Common myeloid progenitor, CD34-positive (primary cell): ENCODE measurements at regions not wholly inside any gene's neighbourhood (a gene's known extent, or its start where the extent isn't known, plus 50 kb on each side); places are given as distances from the start of the nearest gene placed in this dataset.

Source experiments
- CTCF ChIA-PET: fragments of 350-600 bp; sonication (Branson Sonifier 250); formaldehyde crosslinking; loops from one replicate; lab custom pipeline; 2021; ENCODE audit warnings: antibody characterized with exemption; lab: Charles Lee
- POLR2A ChIA-PET: fragments of 350-600 bp; sonication (Branson Sonifier 250); formaldehyde crosslinking; loops from one replicate; lab custom pipeline; 2021; ENCODE audit warnings: antibody characterized with exemption; lab: Charles Lee
- DNase-seq, 3 donors: peaks; one replicate each; pipeline versions ENCODE4 v3.0.0 to v3.0.0-alpha.2; 2013
- H3K27ac ChIP-seq, 2 experiments: 1 replicate in 1 of 2; 2 replicates in 1 of 2; pipeline ENCODE4 v1.7.0; 2013; ENCODE audit warnings: inconsistent platforms in 2 of 2, low read length in 2 of 2, mild to moderate bottlenecking in 2 of 2, low read depth in 1 of 2, moderate library complexity in 1 of 2; ENCODE audit not compliant: severe bottlenecking in 2 of 2, insufficient read depth in 1 of 2, poor library complexity in 1 of 2
- H3K27me3 ChIP-seq, 5 experiments: replicated peaks in 2 of 5; 1 replicate in 3 of 5; 2 replicates in 2 of 5; pipeline versions ENCODE4 v1.6.1 to v1.7.0; 2013; ENCODE audit warnings: low read length in 4 of 5, mild to moderate bottlenecking in 2 of 5, moderate library complexity in 2 of 5, inconsistent platforms in 1 of 5; ENCODE audit not compliant: insufficient read depth in 5 of 5, control insufficient read depth in 4 of 5
- H3K36me3 ChIP-seq, 4 experiments: 1 replicate in 2 of 4; 2 replicates in 2 of 4; pipeline versions ENCODE4 v1.6.1 to v1.7.0; 2013; ENCODE audit warnings: low read length in 3 of 4, control low read depth in 1 of 4, mild to moderate bottlenecking in 1 of 4; ENCODE audit not compliant: control insufficient read depth in 4 of 4, insufficient read depth in 4 of 4
- H3K4me1 ChIP-seq, 4 experiments: 1 replicate in 3 of 4; 2 replicates in 1 of 4; pipeline versions ENCODE4 v1.6.1 to v1.7.1; 2013; ENCODE audit warnings: low read length in 3 of 4, mild to moderate bottlenecking in 3 of 4, control low read depth in 1 of 4, inconsistent platforms in 1 of 4, moderate library complexity in 1 of 4; ENCODE audit not compliant: control insufficient read depth in 4 of 4, insufficient read depth in 4 of 4; ENCODE audit errors: control extremely low read depth in 1 of 4
- H3K4me3 ChIP-seq, 7 experiments: 1 replicate in 4 of 7; 2 replicates in 3 of 7; pipeline versions ENCODE4 v1.5.1 to v1.7.0; 2013; ENCODE audit warnings: mild to moderate bottlenecking in 7 of 7, low read length in 6 of 7, moderate library complexity in 6 of 7, inconsistent platforms in 2 of 7, low read depth in 2 of 7, control low read depth in 1 of 7; ENCODE audit not compliant: insufficient read depth in 4 of 7, control insufficient read depth in 1 of 7; ENCODE audit errors: extremely low read depth in 1 of 7
- H3K9me3 ChIP-seq, 5 experiments: 1 replicate in 4 of 5; 2 replicates in 1 of 5; pipeline versions ENCODE4 v1.6.1 to v1.7.1; 2013; ENCODE audit warnings: low read length in 4 of 5, mild to moderate bottlenecking in 2 of 5, inconsistent platforms in 1 of 5, low read depth in 1 of 5, moderate library complexity in 1 of 5; ENCODE audit not compliant: control insufficient read depth in 4 of 5, insufficient read depth in 2 of 5; ENCODE audit errors: control extremely low read depth in 1 of 5
- WGBS: methylation state at CpG from one replicate; pipeline ENCODE4 v1.1.5; 2013; ENCODE audit not compliant: insufficient coverage; 5-methylcytosine and 5-hydroxymethylcytosine counted together

DNA sequence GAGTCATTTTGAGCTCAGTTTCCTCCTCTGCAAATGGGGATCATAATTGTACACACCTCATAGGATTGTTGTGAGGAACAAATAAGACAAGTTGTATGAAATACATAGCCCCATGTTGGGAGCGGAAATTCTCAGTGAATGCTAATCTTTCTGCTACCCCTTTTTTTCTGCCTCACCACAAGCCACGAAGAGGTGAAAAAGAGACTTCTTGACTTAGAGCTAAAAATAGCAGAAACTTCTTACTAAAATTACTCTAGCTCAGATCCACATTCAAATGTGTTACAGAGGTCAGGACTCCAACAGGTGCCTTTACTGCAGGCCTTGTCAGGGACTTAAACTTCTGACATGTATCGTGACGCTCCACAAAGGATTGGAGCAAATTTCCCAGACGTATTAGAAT is 128.5 kb downstream of the MIAT start:
- POLR2A ChIA-PET = interaction anchor here (0.6 to 0.7 kb wide), 2 partner anchors 268 to 587 kb away, joined by 3 read pairs; no protein-coding TSS in a partner anchor
- whole genome bisulfite sequencing = no CpG with 5 or more reads among the region's 5 CpGs
- H3K4me3 ChIP-seq = no peak overlapping the region
- CTCF ChIA-PET = no interaction called here
- DNase-seq = peak in 2 of 3 donors; percentile 40 to 63
- H3K4me1 ChIP-seq = peaks cover 0 to 15% (median 9%) of the 10 kb centered on the region in 4 experiments
- H3K36me3 ChIP-seq = peaks cover 0 to 10% (median 6%) of the 10 kb centered on the region in 4 experiments
- H3K27ac ChIP-seq = no peak overlapping the region
- no peaks in the 10 kb centered on the region for H3K27me3 ChIP-seq
- H3K9me3 ChIP-seq = no peaks in the 10 kb centered on the region

- H3K36me3 ChIP-seq = peaks cover 0 to 12% (median 2%) of the 10 kb centered on the region in 4 experiments
- no peak overlapping the region for H3K4me3 ChIP-seq
- no peak overlapping the region for H3K27ac ChIP-seq
- H3K27me3 ChIP-seq = no peaks in the 10 kb centered on the region
- no peak for DNase-seq
- peaks cover 0 to 15% (median 9%) of the 10 kb centered on the region in 4 experiments for H3K4me1 ChIP-seq
- ChIA-PET CTCF (no interaction called here), POLR2A (no interaction called here)
- 94% methylated on average over 7 of the region's 9 CpGs for whole genome bisulfite sequencing
- H3K9me3 ChIP-seq = no peaks in the 10 kb centered on the region
These were observed 129.0 kb downstream of the MIAT start for GRCh38 chr22:26786398-26786797.

- Histone ChIP-seq H3K27ac (no peak overlapping the region), H3K36me3 (peaks cover 0 to 10% (median 3%) of the 10 kb centered on the region in 4 experiments), H3K27me3 (no peaks in the 10 kb centered on the region), H3K4me3 (no peak overlapping the region), H3K9me3 (no peaks in the 10 kb centered on the region), H3K4me1 (peaks cover 0 to 15% (median 9%) of the 10 kb centered on the region in 4 experiments)
- CTCF ChIA-PET = interaction anchor here (1.4 kb wide), 1 partner anchor 10 kb away, joined by 4 read pairs; no protein-coding TSS in a partner anchor
- WGBS = 100% methylated on average over 1 of the region's 6 CpGs
- POLR2A ChIA-PET = no interaction called here
- no peak for DNase-seq
These were observed 132.6 kb downstream of the MIAT start for GRCh38 chr22:26789951-26790350.

DNA sequence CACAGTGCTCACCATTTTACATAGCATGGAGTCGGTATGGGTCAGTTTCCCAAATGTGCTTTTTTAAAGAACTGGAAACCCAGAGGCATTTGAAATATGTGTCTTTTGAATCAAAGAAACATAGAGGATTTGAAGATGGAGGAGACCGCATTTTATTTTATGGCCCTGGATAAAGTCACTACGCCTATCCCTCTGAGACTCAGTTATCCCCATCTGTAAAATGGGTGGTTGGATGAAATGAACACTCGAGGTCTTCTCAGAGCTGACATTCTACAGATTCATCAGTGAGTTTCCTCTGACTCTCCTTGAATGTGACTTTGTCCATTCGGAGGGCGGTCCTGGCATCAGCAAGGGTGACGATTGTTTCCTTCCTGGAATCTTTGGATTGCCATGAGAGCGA is 135.1 kb downstream of the MIAT start:
- ChIA-PET CTCF (no interaction called here), POLR2A (no interaction called here)
- Histone ChIP-seq H3K36me3 (peaks cover 0 to 10% (median 5%) of the 10 kb centered on the region in 4 experiments), H3K27me3 (no peaks in the 10 kb centered on the region), H3K9me3 (peaks cover 0 to 2% (median 0%) of the 10 kb centered on the region in 5 experiments), H3K4me1 (no peaks in the 10 kb centered on the region), H3K27ac (no peak overlapping the region), H3K4me3 (no peak overlapping the region)
- WGBS = 91% methylated on average over 4 of the region's 8 CpGs
- DNase-seq = no peak

DNA sequence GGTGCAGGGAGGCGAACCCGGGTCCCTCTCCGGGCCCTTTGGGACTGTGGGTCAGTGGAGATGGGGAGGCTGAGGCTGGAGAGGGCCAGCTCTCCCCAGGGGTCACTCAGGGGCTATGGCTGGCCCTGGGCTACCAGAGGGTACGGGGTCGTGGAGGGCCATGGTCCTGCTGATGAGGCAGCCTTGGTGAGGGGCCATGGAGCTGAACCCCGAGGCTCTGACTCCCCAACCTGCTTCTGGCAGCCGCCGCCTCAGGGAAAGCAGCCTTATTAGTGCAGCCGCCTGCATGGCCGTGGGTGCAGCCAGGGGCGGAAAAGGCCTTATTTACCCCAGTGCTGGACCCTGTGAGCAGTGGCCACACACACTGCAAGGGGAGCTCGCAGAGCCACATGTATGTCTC is 139.4 kb downstream of the MIAT start:
- CTCF ChIA-PET = no interaction called here

GRCh38 chr22:26797910-26798309 is 140.5 kb downstream of the MIAT start:
- DNase-seq = no peak
- Histone ChIP-seq H3K9me3 (peaks cover 0 to 2% (median 0%) of the 10 kb centered on the region in 5 experiments), H3K4me1 (no peaks in the 10 kb centered on the region), H3K27ac (no peak overlapping the region), H3K4me3 (no peak overlapping the region), H3K36me3 (peaks cover 0 to 6% (median 1%) of the 10 kb centered on the region in 4 experiments), H3K27me3 (no peaks in the 10 kb centered on the region)
- 98% methylated on average over 8 of the region's 8 CpGs for WGBS
- CTCF ChIA-PET = no interaction called here
- POLR2A ChIA-PET = no interaction called here

More for the DNA sequence above, 139.4 kb downstream of the MIAT start:
- POLR2A ChIA-PET = no interaction called here
- peaks cover 0 to 9% (median 1%) of the 10 kb centered on the region in 4 experiments for H3K36me3 ChIP-seq
- H3K4me1 ChIP-seq = no peaks in the 10 kb centered on the region
- peaks cover 0 to 2% (median 0%) of the 10 kb centered on the region in 5 experiments for H3K9me3 ChIP-seq
- DNase-seq = no peak
- H3K4me3 ChIP-seq = no peak overlapping the region
- H3K27ac ChIP-seq = no peak overlapping the region
- 99% methylated on average over 12 of the region's 12 CpGs for WGBS
- no peaks in the 10 kb centered on the region for H3K27me3 ChIP-seq

GRCh38 chr22:26798462-26799065 is 141.2 kb downstream of the MIAT start:
- 88% methylated on average over 16 of the region's 19 CpGs for WGBS
- peaks cover 0 to 2% (median 1%) of the 10 kb centered on the region in 4 experiments for H3K36me3 ChIP-seq
- DNase-seq = no peak
- H3K4me1 ChIP-seq = no peaks in the 10 kb centered on the region
- peaks cover 0 to 2% (median 0%) of the 10 kb centered on the region in 5 experiments for H3K9me3 ChIP-seq
- ChIA-PET CTCF (no interaction called here), POLR2A (no interaction called here)
- no peaks in the 10 kb centered on the region for H3K27me3 ChIP-seq
- H3K4me3 ChIP-seq = no peak overlapping the region
- no peak overlapping the region for H3K27ac ChIP-seq
